SK-N-SH (cell line): ENCODE measurements at regions not wholly inside any gene's neighbourhood (a gene's known extent, or its start where the extent isn't known, plus 50 kb on each side); places are given as distances from the start of the nearest gene placed in this dataset.

Experiments
- CTCF ChIA-PET: fragments of 300-600, 350-600 bp; formaldehyde crosslinking; extraction: SDS; loops from one replicate; lab custom pipeline; 2021; lab: Yijun Ruan, JAX
- POLR2A ChIA-PET: fragments of 350-600 bp; sonication (Branson Sonifier 250); formaldehyde crosslinking; extraction: SDS; loops from one replicate; lab custom pipeline; 2020; ENCODE audit warnings: antibody characterized with exemption, inconsistent platforms; lab: Yijun Ruan, JAX
- DNase-seq: peaks from one replicate; pipeline ENCODE4 v3.0.0; 2012
- H2AFZ ChIP-seq: fragments of 200-600 bp; sonication (generic); 2 replicates; pipeline ENCODE4 v1.8.1; 2016; ENCODE audit warnings: antibody characterized with exemption, mild to moderate bottlenecking, low read depth
- H3F3A ChIP-seq: fragments of 200-600 bp; sonication (generic); replicated peaks from 2 replicates; pipeline ENCODE3; 2016; ENCODE audit warnings: antibody characterized with exemption, mild to moderate bottlenecking; ENCODE audit not compliant: insufficient read depth
- H3K27ac ChIP-seq, 2 experiments: fragments of 200-500 bp in 1 of 2; fragments of 200-600 bp in 1 of 2; sonication (Bioruptor generic) in 1 of 2; sonication (generic), shearing (Covaris generic) in 1 of 2; 2 replicates each; pipeline versions ENCODE4 v1.5.1 to v1.6.1; 2014 to 2016; ENCODE audit warnings: low read depth in 2 of 2, inconsistent platforms in 1 of 2, low read length in 1 of 2, mild to moderate bottlenecking in 1 of 2, mixed read lengths in 1 of 2
- H3K27me3 ChIP-seq: fragments of 200-600 bp; sonication (generic), shearing (Covaris generic); 2 replicates; pipeline ENCODE4 v1.6.1; 2016; ENCODE audit warnings: mixed run types; ENCODE audit not compliant: insufficient read depth
- H3K36me3 ChIP-seq, 2 experiments: fragments of 200-500 bp in 1 of 2; fragments of 200-600 bp in 1 of 2; sonication (Bioruptor generic) in 1 of 2; sonication (generic) in 1 of 2; replicated peaks in 1 of 2; 2 replicates each; pipeline versions ENCODE3 to v1.5.1; 2014 to 2016; ENCODE audit warnings: low read length in 1 of 2, mild to moderate bottlenecking in 1 of 2; ENCODE audit not compliant: insufficient read depth in 2 of 2, control insufficient read depth in 1 of 2
- H3K4me1 ChIP-seq, 2 experiments: fragments of 200-500 bp in 1 of 2; fragments of 200-600 bp in 1 of 2; sonication (Bioruptor generic) in 1 of 2; sonication (generic), shearing (Covaris generic) in 1 of 2; 2 replicates each; pipeline versions ENCODE4 v1.5.1 to v1.6.1; 2014 to 2016; ENCODE audit warnings: low read depth in 1 of 2, low read length in 1 of 2, mixed run types in 1 of 2; ENCODE audit not compliant: insufficient read depth in 2 of 2, control insufficient read depth in 1 of 2
- H3K4me2 ChIP-seq: fragments of 200-600 bp; sonication (generic), shearing (Covaris generic); 2 replicates; pipeline ENCODE4 v1.6.1; 2017; ENCODE audit warnings: mixed run types
- H3K4me3 ChIP-seq, 2 experiments: fragments of 200-500 bp in 1 of 2; fragments of 200-600 bp in 1 of 2; sonication (Bioruptor generic) in 1 of 2; sonication (generic), shearing (Covaris generic) in 1 of 2; 2 replicates each; pipeline versions ENCODE4 v1.5.1 to v1.8.1; 2014 to 2016; ENCODE audit warnings: low read depth in 2 of 2, inconsistent platforms in 1 of 2, low read length in 1 of 2, mild to moderate bottlenecking in 1 of 2, mixed read lengths in 1 of 2, moderate library complexity in 1 of 2
- H3K79me2 ChIP-seq: fragments of 200-600 bp; sonication (generic); 2 replicates; pipeline ENCODE4 v1.8.1; 2017; ENCODE audit warnings: mild to moderate bottlenecking; ENCODE audit not compliant: insufficient read depth
- H3K9ac ChIP-seq: fragments of 200-600 bp; sonication (generic); 2 replicates; pipeline ENCODE4 v1.6.1; 2017; ENCODE audit warnings: mixed run types
- H3K9me2 ChIP-seq: fragments of 200-600 bp; sonication (generic); 2 replicates; pipeline ENCODE4 v1.6.1; 2017; ENCODE audit warnings: mixed run types
- H3K9me3 ChIP-seq: fragments of 200-600 bp; sonication (generic); 2 replicates; pipeline ENCODE4 v1.6.1; 2017; ENCODE audit warnings: mixed run types, mild to moderate bottlenecking, moderate library complexity
- H4K20me1 ChIP-seq: fragments of 200-600 bp; sonication (generic); 2 replicates; pipeline ENCODE4 v1.6.1; 2017; ENCODE audit warnings: mild to moderate bottlenecking, mixed run types; ENCODE audit not compliant: insufficient read depth
- CHD2 ChIP-seq: fragments of 150-350 bp; IDR thresholded peaks from 2 replicates; pipeline ENCODE4 v1.6.1; 2018; ENCODE audit warnings: low read length; ENCODE audit not compliant: partially characterized antibody
- EP300 ChIP-seq, 2 experiments: IDR thresholded peaks; 2 replicates each; pipeline versions ENCODE4 v1.4.0 to v1.6.1; 2012; ENCODE audit warnings: borderline replicate concordance in 1 of 2, low read depth in 1 of 2, low read length in 1 of 2
- EZH2phosphoT487 ChIP-seq: fragments of 200-600 bp; sonication (generic); IDR thresholded peaks from 2 replicates; pipeline ENCODE4 v1.6.1; 2017; ENCODE audit warnings: low read depth, mixed run types, mild to moderate bottlenecking, antibody characterized with exemption, moderate library complexity, borderline replicate concordance
- FOXM1 ChIP-seq: IDR thresholded peaks from 2 replicates; pipeline ENCODE4 v1.4.0; 2012; ENCODE audit warnings: low read depth, mild to moderate bottlenecking
- GABPA ChIP-seq: IDR thresholded peaks from 2 replicates; pipeline ENCODE4 v1.4.0; 2012; ENCODE audit warnings: low read depth, mild to moderate bottlenecking
- MXI1 ChIP-seq: IDR thresholded peaks from 2 replicates; pipeline ENCODE4 v1.6.1; 2012; ENCODE audit warnings: mild to moderate bottlenecking, low read depth, low read length, improper control_type of control experiment
- RFX5 ChIP-seq: IDR thresholded peaks from 2 replicates; pipeline ENCODE4 v1.6.1; 2012; ENCODE audit warnings: mild to moderate bottlenecking, improper control_type of control experiment, low read length
- SIN3A ChIP-seq: IDR thresholded peaks from 2 replicates; pipeline ENCODE4 v1.6.1; 2012; ENCODE audit warnings: low read depth, mild to moderate bottlenecking, low read length, moderate library complexity, borderline replicate concordance
- SMC3 ChIP-seq: IDR thresholded peaks from 2 replicates; pipeline ENCODE4 v1.6.1; 2012; ENCODE audit warnings: low read depth, low read length, improper control_type of control experiment
- TCF12 ChIP-seq: IDR thresholded peaks from 2 replicates; pipeline ENCODE4 v1.4.0; 2012
- WGBS: methylation state at CpG from one replicate; pipeline ENCODE4 v1.1.6; 2017; ENCODE audit warnings: low lambda C conversion rate; 5-methylcytosine and 5-hydroxymethylcytosine counted together
- TF ChIP-seq, protein P1 (sequence below): fragments of 150-350 bp; IDR thresholded peaks from 2 replicates; pipeline ENCODE4 v1.6.1; 2016; ENCODE audit warnings: mild to moderate bottlenecking, low read depth, low read length

- TF ChIP-seq SIN3A (no peak), FOXM1 (no peak), SMC3 (no peak), GABPA (no peak)
- H4K20me1 ChIP-seq = no peaks in the 10 kb centered on the region
- H3K9ac ChIP-seq = no peak overlapping the region
- no peak for DNase-seq
- ChIA-PET CTCF (interaction anchor here (0.6 to 1.2 kb wide), 3 partner anchors 10 to 208 kb away, joined by 3 to 6 read pairs (median 3); no protein-coding TSS in a partner anchor), POLR2A (no interaction called here)
- H3K4me3 ChIP-seq = no peak overlapping the region
- H3K9me3 ChIP-seq = no peaks in the 10 kb centered on the region
- no peaks in the 10 kb centered on the region for H3K4me1 ChIP-seq
- H3K79me2 ChIP-seq = no peaks in the 10 kb centered on the region
- H2AFZ ChIP-seq = no peak overlapping the region
- no peaks in the 10 kb centered on the region for H3K9me2 ChIP-seq
- no peak overlapping the region for H3K4me2 ChIP-seq
- no peak overlapping the region for H3K27ac ChIP-seq
- H3K36me3 ChIP-seq = peaks cover 0 to 2% of the 10 kb centered on the region in 2 experiments
- 29% methylated on average over 5 of the region's 5 CpGs for WGBS
- H3F3A ChIP-seq = no peaks in the 10 kb centered on the region
- no peaks in the 10 kb centered on the region for H3K27me3 ChIP-seq
Measured at GRCh38 chr1:30172299-30172694, 551.1 kb downstream of the MATN1 start.

GRCh38 chr1:30171537-30172298, 551.7 kb downstream of the MATN1 start:
- Histone ChIP-seq H3K4me2 (no peak overlapping the region), H3F3A (no peaks in the 10 kb centered on the region), H2AFZ (no peak overlapping the region), H3K4me3 (no peak overlapping the region), H3K79me2 (no peaks in the 10 kb centered on the region), H4K20me1 (no peaks in the 10 kb centered on the region), H3K36me3 (peaks cover 0 to 2% of the 10 kb centered on the region in 2 experiments), H3K9me2 (no peaks in the 10 kb centered on the region), H3K27ac (no peak overlapping the region), H3K4me1 (no peaks in the 10 kb centered on the region), H3K27me3 (no peaks in the 10 kb centered on the region), H3K9ac (no peak overlapping the region), H3K9me3 (no peaks in the 10 kb centered on the region)
- ChIA-PET POLR2A (no interaction called here), CTCF (interaction anchor here (0.6 to 1.2 kb wide), 3 partner anchors 10 to 209 kb away, joined by 3 to 6 read pairs (median 3); no protein-coding TSS in a partner anchor)
- TF ChIP-seq RFX5 = no peak
- no peak for TF ChIP-seq CHD2
- TF ChIP-seq TCF12 = no peak
- 62% methylated on average over 8 of the region's 9 CpGs for WGBS
- DNase-seq = no peak

DNA sequence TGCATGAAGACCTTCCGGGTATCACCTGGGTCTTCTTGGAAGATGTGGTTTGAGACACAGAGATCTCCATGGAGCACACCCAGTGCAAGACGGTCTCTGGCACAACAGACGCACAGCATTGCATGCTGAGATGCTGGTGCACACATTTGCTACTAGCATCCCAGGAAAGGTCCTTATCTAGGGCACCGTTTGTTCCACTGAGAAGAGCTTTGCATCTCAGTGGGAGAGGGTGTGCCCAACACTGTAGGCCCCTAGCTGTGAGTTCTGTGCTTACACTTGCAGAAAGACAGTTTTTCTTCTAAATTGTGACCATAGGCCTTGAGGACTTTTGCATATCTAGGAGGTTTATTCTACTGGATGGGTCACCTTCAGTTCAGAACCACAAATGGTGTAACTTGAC, 554.1 kb downstream of the MATN1 start:
- Histone ChIP-seq H4K20me1 (no peaks in the 10 kb centered on the region), H3K4me1 (no peaks in the 10 kb centered on the region), H3K9me2 (no peaks in the 10 kb centered on the region), H3K27ac (no peak overlapping the region), H3K9ac (no peak overlapping the region), H2AFZ (no peak overlapping the region), H3F3A (no peaks in the 10 kb centered on the region), H3K4me2 (no peak overlapping the region), H3K27me3 (no peaks in the 10 kb centered on the region), H3K79me2 (no peaks in the 10 kb centered on the region), H3K36me3 (peaks cover 0 to 2% of the 10 kb centered on the region in 2 experiments), H3K4me3 (no peak overlapping the region), H3K9me3 (no peaks in the 10 kb centered on the region)
- TF ChIP-seq GABPA (no peak), MXI1 (no peak), EZH2phosphoT487 (no peak), EP300 (IDR thresholded peaks at IDR 0.05; ENCODE audit: borderline replicate concordance in 1 of 2, low read depth in 1 of 2, low read length in 1 of 2) (no peak)
- TF ChIP-seq, protein P1, sequence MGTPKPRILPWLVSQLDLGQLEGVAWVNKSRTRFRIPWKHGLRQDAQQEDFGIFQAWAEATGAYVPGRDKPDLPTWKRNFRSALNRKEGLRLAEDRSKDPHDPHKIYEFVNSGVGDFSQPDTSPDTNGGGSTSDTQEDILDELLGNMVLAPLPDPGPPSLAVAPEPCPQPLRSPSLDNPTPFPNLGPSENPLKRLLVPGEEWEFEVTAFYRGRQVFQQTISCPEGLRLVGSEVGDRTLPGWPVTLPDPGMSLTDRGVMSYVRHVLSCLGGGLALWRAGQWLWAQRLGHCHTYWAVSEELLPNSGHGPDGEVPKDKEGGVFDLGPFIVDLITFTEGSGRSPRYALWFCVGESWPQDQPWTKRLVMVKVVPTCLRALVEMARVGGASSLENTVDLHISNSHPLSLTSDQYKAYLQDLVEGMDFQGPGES = no peak
- POLR2A ChIA-PET = no interaction called here
- CTCF ChIA-PET = interaction anchor here (1.2 kb wide), 1 partner anchor 211 kb away, joined by 3 read pairs; no protein-coding TSS in a partner anchor
- DNase-seq = no peak
- WGBS = 39% methylated on average over 4 of the region's 4 CpGs
